ENCODE measurements at regions not wholly inside any gene's neighbourhood (a gene's known extent, or its start where the extent isn't known, plus 50 kb on each side); places are given as distances from the start of the nearest gene placed in this dataset.

DNA sequence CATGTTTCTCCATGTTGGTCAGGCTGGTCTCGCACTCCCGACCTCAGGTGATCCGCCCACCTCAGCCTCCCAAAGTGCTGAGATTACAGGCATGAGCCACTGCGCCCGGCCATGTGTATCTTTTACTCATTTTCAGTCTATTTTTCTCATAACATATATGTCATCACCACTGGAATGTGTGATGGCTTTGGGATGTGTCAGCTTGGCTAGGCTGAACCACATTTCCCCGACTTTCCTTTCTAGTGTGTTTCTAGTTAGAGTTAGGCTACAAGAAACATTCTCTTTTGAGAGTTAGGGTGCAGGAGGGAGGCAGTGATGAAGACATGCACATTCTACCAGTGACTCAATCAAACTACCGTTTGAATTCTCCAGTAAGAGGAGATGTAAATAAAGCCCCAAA is 444.9 kb upstream of the THBS1 start (continued):
- TF ChIP-seq, protein P1, sequence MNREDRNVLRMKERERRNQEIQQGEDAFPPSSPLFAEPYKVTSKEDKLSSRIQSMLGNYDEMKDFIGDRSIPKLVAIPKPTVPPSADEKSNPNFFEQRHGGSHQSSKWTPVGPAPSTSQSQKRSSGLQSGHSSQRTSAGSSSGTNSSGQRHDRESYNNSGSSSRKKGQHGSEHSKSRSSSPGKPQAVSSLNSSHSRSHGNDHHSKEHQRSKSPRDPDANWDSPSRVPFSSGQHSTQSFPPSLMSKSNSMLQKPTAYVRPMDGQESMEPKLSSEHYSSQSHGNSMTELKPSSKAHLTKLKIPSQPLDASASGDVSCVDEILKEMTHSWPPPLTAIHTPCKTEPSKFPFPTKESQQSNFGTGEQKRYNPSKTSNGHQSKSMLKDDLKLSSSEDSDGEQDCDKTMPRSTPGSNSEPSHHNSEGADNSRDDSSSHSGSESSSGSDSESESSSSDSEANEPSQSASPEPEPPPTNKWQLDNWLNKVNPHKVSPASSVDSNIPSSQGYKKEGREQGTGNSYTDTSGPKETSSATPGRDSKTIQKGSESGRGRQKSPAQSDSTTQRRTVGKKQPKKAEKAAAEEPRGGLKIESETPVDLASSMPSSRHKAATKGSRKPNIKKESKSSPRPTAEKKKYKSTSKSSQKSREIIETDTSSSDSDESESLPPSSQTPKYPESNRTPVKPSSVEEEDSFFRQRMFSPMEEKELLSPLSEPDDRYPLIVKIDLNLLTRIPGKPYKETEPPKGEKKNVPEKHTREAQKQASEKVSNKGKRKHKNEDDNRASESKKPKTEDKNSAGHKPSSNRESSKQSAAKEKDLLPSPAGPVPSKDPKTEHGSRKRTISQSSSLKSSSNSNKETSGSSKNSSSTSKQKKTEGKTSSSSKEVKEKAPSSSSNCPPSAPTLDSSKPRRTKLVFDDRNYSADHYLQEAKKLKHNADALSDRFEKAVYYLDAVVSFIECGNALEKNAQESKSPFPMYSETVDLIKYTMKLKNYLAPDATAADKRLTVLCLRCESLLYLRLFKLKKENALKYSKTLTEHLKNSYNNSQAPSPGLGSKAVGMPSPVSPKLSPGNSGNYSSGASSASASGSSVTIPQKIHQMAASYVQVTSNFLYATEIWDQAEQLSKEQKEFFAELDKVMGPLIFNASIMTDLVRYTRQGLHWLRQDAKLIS (CRISPR knock-in tag; IDR thresholded peaks at IDR 0.05; ENCODE audit: borderline replicate concordance), result no peak

DNA sequence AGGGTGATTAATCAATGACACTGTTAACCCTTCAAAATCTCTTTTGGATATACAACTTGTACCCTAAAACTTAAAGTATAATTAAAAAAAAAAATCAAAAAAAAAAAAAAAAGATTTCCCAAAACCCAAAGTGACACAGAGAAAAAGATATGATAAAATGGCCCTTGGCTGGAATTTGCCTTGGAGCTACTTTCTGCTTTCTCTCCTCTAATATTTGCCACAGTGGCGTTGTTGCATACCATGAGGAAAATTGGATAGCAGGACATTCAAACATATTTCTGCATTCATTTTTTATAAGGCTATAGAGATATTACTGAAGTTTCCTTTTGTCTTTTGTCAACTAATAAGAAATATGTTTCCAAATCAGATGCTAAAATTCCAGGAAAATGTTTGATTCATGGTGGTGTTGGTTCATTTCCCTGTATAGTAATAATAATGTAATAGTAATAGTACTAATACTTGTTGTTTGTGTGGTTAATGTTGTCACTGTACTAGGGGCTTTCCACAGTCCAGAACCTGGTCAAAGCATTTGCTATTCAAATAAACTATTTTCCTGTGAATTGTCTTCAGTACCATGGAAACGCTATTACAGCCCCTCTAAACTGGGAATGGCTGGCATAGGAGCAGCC is 441.3 kb upstream of the THBS1 start:
- ATAC-seq, result no peak

More for the DNA sequence above, 441.3 kb upstream of the THBS1 start:
- Mint-ChIP-seq H3K36me3 (no peaks in the 10 kb centered on the region), H3K27ac (no peak overlapping the region), H3K4me3 (no peak overlapping the region), H3K27me3 (ENCODE audit: low read depth) (no peaks in the 10 kb centered on the region), H3K9me3 (no peaks in the 10 kb centered on the region), H3K4me1 (no peaks in the 10 kb centered on the region)
- ChIA-PET CTCF (no interaction called here), POLR2A (no interaction called here)
- TF ChIP-seq NR3C1 (CRISPR knock-in tag; conservative IDR thresholded peaks at IDR 0.05; ENCODE audit: low read depth) (no peak), MXD4 (CRISPR knock-in tag; IDR thresholded peaks at IDR 0.05; ENCODE audit: borderline replicate concordance) (no peak), ETV6 (CRISPR knock-in tag; IDR thresholded peaks at IDR 0.05) (no peak), RELA (CRISPR knock-in tag; IDR thresholded peaks at IDR 0.05; ENCODE audit: borderline replicate concordance) (no peak), HMGA2 (CRISPR knock-in tag; IDR thresholded peaks at IDR 0.05) (no peak), GABPB1 (CRISPR knock-in tag; IDR thresholded peaks at IDR 0.05) (no peak)
- TF ChIP-seq, protein P2, sequence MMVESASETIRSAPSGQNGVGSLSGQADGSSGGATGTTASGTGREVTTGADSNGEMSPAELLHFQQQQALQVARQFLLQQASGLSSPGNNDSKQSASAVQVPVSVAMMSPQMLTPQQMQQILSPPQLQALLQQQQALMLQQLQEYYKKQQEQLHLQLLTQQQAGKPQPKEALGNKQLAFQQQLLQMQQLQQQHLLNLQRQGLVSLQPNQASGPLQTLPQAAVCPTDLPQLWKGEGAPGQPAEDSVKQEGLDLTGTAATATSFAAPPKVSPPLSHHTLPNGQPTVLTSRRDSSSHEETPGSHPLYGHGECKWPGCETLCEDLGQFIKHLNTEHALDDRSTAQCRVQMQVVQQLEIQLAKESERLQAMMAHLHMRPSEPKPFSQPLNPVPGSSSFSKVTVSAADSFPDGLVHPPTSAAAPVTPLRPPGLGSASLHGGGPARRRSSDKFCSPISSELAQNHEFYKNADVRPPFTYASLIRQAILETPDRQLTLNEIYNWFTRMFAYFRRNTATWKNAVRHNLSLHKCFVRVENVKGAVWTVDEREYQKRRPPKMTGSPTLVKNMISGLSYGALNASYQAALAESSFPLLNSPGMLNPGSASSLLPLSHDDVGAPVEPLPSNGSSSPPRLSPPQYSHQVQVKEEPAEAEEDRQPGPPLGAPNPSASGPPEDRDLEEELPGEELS (CRISPR knock-in tag; IDR thresholded peaks at IDR 0.05), result no peak
- TF ChIP-seq, protein P3, sequence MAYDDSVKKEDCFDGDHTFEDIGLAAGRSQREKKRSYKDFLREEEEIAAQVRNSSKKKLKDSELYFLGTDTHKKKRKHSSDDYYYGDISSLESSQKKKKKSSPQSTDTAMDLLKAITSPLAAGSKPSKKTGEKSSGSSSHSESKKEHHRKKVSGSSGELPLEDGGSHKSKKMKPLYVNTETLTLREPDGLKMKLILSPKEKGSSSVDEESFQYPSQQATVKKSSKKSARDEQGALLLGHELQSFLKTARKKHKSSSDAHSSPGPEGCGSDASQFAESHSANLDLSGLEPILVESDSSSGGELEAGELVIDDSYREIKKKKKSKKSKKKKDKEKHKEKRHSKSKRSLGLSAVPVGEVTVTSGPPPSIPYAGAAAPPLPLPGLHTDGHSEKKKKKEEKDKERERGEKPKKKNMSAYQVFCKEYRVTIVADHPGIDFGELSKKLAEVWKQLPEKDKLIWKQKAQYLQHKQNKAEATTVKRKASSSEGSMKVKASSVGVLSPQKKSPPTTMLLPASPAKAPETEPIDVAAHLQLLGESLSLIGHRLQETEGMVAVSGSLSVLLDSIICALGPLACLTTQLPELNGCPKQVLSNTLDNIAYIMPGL (CRISPR knock-in tag; IDR thresholded peaks at IDR 0.05), result no peak
- TF ChIP-seq, protein P4, sequence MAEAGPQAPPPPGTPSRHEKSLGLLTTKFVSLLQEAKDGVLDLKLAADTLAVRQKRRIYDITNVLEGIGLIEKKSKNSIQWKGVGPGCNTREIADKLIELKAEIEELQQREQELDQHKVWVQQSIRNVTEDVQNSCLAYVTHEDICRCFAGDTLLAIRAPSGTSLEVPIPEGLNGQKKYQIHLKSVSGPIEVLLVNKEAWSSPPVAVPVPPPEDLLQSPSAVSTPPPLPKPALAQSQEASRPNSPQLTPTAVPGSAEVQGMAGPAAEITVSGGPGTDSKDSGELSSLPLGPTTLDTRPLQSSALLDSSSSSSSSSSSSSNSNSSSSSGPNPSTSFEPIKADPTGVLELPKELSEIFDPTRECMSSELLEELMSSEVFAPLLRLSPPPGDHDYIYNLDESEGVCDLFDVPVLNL (CRISPR knock-in tag; IDR thresholded peaks at IDR 0.05; ENCODE audit: borderline replicate concordance, low read depth), result no peak
- TF ChIP-seq, protein P5, sequence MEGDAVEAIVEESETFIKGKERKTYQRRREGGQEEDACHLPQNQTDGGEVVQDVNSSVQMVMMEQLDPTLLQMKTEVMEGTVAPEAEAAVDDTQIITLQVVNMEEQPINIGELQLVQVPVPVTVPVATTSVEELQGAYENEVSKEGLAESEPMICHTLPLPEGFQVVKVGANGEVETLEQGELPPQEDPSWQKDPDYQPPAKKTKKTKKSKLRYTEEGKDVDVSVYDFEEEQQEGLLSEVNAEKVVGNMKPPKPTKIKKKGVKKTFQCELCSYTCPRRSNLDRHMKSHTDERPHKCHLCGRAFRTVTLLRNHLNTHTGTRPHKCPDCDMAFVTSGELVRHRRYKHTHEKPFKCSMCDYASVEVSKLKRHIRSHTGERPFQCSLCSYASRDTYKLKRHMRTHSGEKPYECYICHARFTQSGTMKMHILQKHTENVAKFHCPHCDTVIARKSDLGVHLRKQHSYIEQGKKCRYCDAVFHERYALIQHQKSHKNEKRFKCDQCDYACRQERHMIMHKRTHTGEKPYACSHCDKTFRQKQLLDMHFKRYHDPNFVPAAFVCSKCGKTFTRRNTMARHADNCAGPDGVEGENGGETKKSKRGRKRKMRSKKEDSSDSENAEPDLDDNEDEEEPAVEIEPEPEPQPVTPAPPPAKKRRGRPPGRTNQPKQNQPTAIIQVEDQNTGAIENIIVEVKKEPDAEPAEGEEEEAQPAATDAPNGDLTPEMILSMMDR (IDR thresholded peaks at IDR 0.05), result no peak
- TF ChIP-seq, protein P6, sequence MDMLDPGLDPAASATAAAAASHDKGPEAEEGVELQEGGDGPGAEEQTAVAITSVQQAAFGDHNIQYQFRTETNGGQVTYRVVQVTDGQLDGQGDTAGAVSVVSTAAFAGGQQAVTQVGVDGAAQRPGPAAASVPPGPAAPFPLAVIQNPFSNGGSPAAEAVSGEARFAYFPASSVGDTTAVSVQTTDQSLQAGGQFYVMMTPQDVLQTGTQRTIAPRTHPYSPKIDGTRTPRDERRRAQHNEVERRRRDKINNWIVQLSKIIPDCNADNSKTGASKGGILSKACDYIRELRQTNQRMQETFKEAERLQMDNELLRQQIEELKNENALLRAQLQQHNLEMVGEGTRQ (CRISPR knock-in tag; IDR thresholded peaks at IDR 0.05), result no peak
- no peak for DNase-seq (ENCODE audit: low spot score)
